Endothelial cell (in vitro differentiated cells): ENCODE measurements at regions not wholly inside any gene's neighbourhood (a gene's known extent, or its start where the extent isn't known, plus 50 kb on each side); places are given as distances from the start of the nearest gene placed in this dataset.

Source experiments
- DNase-seq: peaks from one replicate; pipeline ENCODE4 v3.0.0; 2021; ENCODE audit warnings: low spot score
- H3K27ac Mint-ChIP-seq: one replicate; pipeline ENCODE4 v1.8.0; 2021; ENCODE audit warnings: mixed read lengths, inconsistent platforms; ENCODE audit not compliant: unreplicated experiment
- H3K27me3 Mint-ChIP-seq: one replicate; pipeline ENCODE4 v1.8.0; 2021; ENCODE audit warnings: mild to moderate bottlenecking, moderate library complexity, mixed read lengths, inconsistent platforms; ENCODE audit not compliant: unreplicated experiment
- H3K36me3 Mint-ChIP-seq: one replicate; pipeline ENCODE4 v1.8.0; 2021; ENCODE audit warnings: mild to moderate bottlenecking, low read depth, mixed read lengths, inconsistent platforms; ENCODE audit not compliant: unreplicated experiment
- H3K4me1 Mint-ChIP-seq: one replicate; pipeline ENCODE4 v1.8.0; 2021; ENCODE audit warnings: mild to moderate bottlenecking, mixed read lengths, inconsistent platforms; ENCODE audit not compliant: unreplicated experiment
- H3K4me3 Mint-ChIP-seq: one replicate; pipeline ENCODE4 v1.8.0; 2021; ENCODE audit warnings: mild to moderate bottlenecking, mixed read lengths, inconsistent platforms; ENCODE audit not compliant: unreplicated experiment
- H3K9me3 Mint-ChIP-seq: one replicate; pipeline ENCODE4 v1.8.0; 2021; ENCODE audit warnings: mixed read lengths, inconsistent platforms; ENCODE audit not compliant: unreplicated experiment
- TF ChIP-seq, protein P1 (sequence below): fragments of 200-600 bp; sonication (generic); IDR thresholded peaks from one replicate; pipeline ENCODE4 v1.5.0; 2021; ENCODE audit warnings: antibody characterized with exemption; ENCODE audit not compliant: unreplicated experiment

DNA sequence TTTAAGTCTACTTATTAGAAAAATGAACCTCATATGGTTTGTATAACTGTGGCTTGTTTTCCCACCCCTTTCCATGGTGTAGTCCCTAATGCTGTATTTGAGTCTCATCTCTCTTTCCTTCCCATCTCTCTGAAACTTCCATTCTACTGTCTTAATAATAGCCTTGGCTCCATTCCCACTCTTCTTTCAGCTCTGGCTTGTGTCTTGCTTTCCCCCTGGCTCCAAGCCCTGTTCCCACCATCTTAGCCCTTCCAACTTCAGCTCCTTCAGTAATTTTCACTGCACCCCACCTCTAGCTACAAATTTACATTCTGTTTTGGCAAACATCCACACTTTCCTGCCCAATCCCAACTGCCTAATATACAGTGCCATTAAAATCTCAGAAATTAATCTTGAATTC is 137.5 kb downstream of the SLITRK6 start:
- Mint-ChIP-seq H3K4me1 (peaks cover 5% of the 10 kb centered on the region), H3K9me3 (no peaks in the 10 kb centered on the region), H3K27ac (no peak overlapping the region), H3K4me3 (no peak overlapping the region), H3K27me3 (no peaks in the 10 kb centered on the region), H3K36me3 (no peaks in the 10 kb centered on the region)
- DNase-seq, result no peak
- TF ChIP-seq, protein P1, sequence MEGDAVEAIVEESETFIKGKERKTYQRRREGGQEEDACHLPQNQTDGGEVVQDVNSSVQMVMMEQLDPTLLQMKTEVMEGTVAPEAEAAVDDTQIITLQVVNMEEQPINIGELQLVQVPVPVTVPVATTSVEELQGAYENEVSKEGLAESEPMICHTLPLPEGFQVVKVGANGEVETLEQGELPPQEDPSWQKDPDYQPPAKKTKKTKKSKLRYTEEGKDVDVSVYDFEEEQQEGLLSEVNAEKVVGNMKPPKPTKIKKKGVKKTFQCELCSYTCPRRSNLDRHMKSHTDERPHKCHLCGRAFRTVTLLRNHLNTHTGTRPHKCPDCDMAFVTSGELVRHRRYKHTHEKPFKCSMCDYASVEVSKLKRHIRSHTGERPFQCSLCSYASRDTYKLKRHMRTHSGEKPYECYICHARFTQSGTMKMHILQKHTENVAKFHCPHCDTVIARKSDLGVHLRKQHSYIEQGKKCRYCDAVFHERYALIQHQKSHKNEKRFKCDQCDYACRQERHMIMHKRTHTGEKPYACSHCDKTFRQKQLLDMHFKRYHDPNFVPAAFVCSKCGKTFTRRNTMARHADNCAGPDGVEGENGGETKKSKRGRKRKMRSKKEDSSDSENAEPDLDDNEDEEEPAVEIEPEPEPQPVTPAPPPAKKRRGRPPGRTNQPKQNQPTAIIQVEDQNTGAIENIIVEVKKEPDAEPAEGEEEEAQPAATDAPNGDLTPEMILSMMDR, result no peak

DNA sequence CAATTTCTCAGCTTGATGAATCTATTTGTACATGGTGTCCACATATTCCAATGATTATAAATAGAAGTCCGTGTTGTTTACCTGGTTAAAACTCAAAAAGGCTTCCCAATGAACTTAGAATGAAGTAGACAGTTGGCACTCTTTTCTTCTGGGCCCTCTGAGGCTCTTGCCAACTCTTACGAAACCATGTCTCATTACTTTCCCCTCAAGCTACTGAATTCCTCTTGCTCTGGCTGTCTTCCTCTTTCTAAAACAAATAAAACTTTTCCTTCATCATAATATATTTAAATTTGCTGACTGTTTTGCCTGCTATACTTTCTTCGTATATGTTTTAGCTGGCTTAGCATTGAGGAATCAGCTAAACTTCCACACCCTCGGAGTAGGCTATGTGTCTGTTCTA is 139.7 kb downstream of the SLITRK6 start:
- no peak overlapping the region for H3K27ac Mint-ChIP-seq
- H3K9me3 Mint-ChIP-seq, result no peaks in the 10 kb centered on the region
- no peaks in the 10 kb centered on the region for H3K36me3 Mint-ChIP-seq
- no peak for DNase-seq
- H3K4me1 Mint-ChIP-seq, result no peaks in the 10 kb centered on the region
- no peak overlapping the region for H3K4me3 Mint-ChIP-seq
- no peaks in the 10 kb centered on the region for H3K27me3 Mint-ChIP-seq
- TF ChIP-seq, protein P1, result no peak

DNA sequence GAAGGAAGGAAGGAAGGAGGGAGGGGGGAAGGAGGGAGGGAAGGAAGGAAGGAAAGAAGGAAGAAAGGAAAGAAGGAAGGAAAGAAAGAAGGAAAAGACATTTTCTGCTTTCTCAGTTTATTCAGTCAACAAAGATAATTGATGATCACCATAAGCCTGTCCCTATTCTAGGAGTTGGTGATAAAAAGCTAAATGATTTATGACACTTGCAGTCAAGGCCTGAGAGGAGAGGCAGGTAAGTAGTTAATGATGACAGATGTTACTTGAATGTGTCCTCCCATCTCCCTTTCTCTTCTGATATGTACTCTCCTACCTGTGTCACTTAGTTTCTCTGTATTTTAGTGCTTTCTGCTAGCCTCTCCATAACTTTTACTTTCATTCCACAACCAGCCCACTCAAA is 141.3 kb downstream of the SLITRK6 start:
- DNase-seq, result no peak
- Mint-ChIP-seq H3K4me3 (no peak overlapping the region), H3K36me3 (no peaks in the 10 kb centered on the region), H3K9me3 (no peaks in the 10 kb centered on the region), H3K27me3 (no peaks in the 10 kb centered on the region), H3K27ac (no peak overlapping the region), H3K4me1 (no peaks in the 10 kb centered on the region)
- TF ChIP-seq, protein P1, result no peak

DNA sequence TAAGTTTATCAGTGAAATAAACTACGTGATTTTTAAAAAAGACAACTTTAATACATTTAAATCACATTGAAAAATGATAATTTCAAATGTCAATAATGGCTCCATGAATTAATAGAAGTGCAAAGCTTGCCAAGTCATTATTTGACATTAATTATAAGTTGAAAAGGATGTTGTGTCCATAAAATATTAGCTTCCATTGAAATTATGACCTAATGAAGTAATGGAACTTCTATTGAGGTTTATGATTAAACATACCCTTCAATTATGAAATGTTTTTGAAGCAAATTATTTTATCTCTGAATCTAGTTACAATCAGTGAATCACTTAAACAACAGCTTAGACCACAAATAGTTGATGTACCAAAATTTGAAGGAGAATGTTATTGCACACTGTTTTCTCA is 144.2 kb downstream of the SLITRK6 start:
- no peaks in the 10 kb centered on the region for H3K36me3 Mint-ChIP-seq
- no peak overlapping the region for H3K27ac Mint-ChIP-seq
- H3K4me1 Mint-ChIP-seq, result no peaks in the 10 kb centered on the region
- no peak overlapping the region for H3K4me3 Mint-ChIP-seq
- TF ChIP-seq, protein P1, result no peak
- no peak for DNase-seq
- H3K27me3 Mint-ChIP-seq, result no peaks in the 10 kb centered on the region
- no peaks in the 10 kb centered on the region for H3K9me3 Mint-ChIP-seq

DNA sequence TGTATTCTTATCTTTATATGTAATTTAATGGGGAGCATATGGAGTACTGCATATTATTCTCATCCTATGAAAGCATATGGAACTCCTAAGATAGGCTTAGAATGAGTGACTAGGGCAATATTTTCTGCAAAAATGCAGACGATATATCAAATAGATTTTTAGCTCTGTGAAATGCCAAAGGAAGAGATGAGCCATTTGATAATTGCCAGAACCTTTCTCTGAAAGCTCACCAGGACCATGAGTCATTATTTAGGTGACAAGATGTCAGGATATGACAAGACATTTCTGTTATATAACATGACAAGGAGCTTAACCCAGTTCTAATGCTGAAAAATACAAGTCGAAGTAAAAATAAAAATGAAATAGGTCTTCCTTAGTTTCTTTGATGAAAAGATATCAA is 145.0 kb downstream of the SLITRK6 start:
- Mint-ChIP-seq H3K4me1 (no peaks in the 10 kb centered on the region), H3K9me3 (no peaks in the 10 kb centered on the region), H3K36me3 (no peaks in the 10 kb centered on the region), H3K27ac (no peak overlapping the region), H3K4me3 (no peak overlapping the region), H3K27me3 (no peaks in the 10 kb centered on the region)
- TF ChIP-seq, protein P1, result no peak
- no peak for DNase-seq
